ENCODE measurements at regions not wholly inside any gene's neighbourhood (a gene's known extent, or its start where the extent isn't known, plus 50 kb on each side); places are given as distances from the start of the nearest gene placed in this dataset.

GRCh38 chr10:58897236-58897635, 279.2 kb upstream of the PHYHIPL start:
- no peaks in the 10 kb centered on the region for H3K36me3 ChIP-seq (replicated peaks in 1 of 2; ENCODE audit: control insufficient read depth in 2 of 2, insufficient read depth in 2 of 2, low read length in 2 of 2)
- no peak overlapping the region for H3K4me3 ChIP-seq (ENCODE audit: low read length in 2 of 2)
- H3K9me3 ChIP-seq (replicated peaks in 1 of 2; ENCODE audit: control insufficient read depth in 2 of 2, insufficient read depth in 1 of 2, low read depth in 1 of 2, low read length in 2 of 2) = no peaks in the 10 kb centered on the region
- DNase-seq (ENCODE audit: low spot score) = no peak
- H3K4ac ChIP-seq (ENCODE audit: low read length) = no peak overlapping the region
- H2BK5ac ChIP-seq (ENCODE audit: low read length) = no peak overlapping the region
- H3K27me3 ChIP-seq (ENCODE audit: control insufficient read depth in 3 of 3, insufficient read depth in 3 of 3, low read depth in 1 of 3, low read length in 3 of 3) = no peaks in the 10 kb centered on the region
- no peak overlapping the region for H2BK120ac ChIP-seq (ENCODE audit: low read depth, low read length)
- no peak overlapping the region for H2BK15ac ChIP-seq (ENCODE audit: low read length)
- H2AK5ac ChIP-seq (ENCODE audit: low read depth, low read length) = no peak overlapping the region
- H3K23ac ChIP-seq (ENCODE audit: low read depth, low read length, poor library complexity) = no peak overlapping the region
- H3K79me1 ChIP-seq (ENCODE audit: low read depth, low read length) = no peaks in the 10 kb centered on the region
- no peak overlapping the region for H3K18ac ChIP-seq (ENCODE audit: low read length)
- H2BK12ac ChIP-seq (ENCODE audit: low read length) = no peak overlapping the region
- H4K8ac ChIP-seq (ENCODE audit: low read depth, low read length) = no peak overlapping the region
- no peak overlapping the region for H3K4me2 ChIP-seq (ENCODE audit: insufficient read depth, low read length, poor library complexity, severe bottlenecking)
- H3K9ac ChIP-seq (ENCODE audit: low read depth, low read length, poor library complexity) = no peak overlapping the region
- H3K14ac ChIP-seq (ENCODE audit: low read length) = no peak overlapping the region
- H2AFZ ChIP-seq (ENCODE audit: low read length) = no peak overlapping the region
- H4K91ac ChIP-seq (ENCODE audit: low read depth, low read length, poor library complexity) = no peak overlapping the region
- no peaks in the 10 kb centered on the region for H3K4me1 ChIP-seq (ENCODE audit: control insufficient read depth in 2 of 2, insufficient read depth in 1 of 2, low read depth in 1 of 2, low read length in 2 of 2)
- no peak overlapping the region for H3K27ac ChIP-seq (replicated peaks; ENCODE audit: low read length)

- Histone ChIP-seq H2BK15ac (ENCODE audit: low read length) (no peak overlapping the region), H3K79me1 (ENCODE audit: low read depth, low read length) (no peaks in the 10 kb centered on the region), H4K8ac (ENCODE audit: low read depth, low read length) (no peak overlapping the region), H3K27ac (replicated peaks; ENCODE audit: low read length) (no peak overlapping the region), H3K18ac (ENCODE audit: low read length) (no peak overlapping the region), H3K9me3 (replicated peaks in 1 of 2; ENCODE audit: control insufficient read depth in 2 of 2, insufficient read depth in 1 of 2, low read depth in 1 of 2, low read length in 2 of 2) (no peaks in the 10 kb centered on the region), H3K23ac (ENCODE audit: low read depth, low read length, poor library complexity) (no peak overlapping the region), H3K9ac (ENCODE audit: low read depth, low read length, poor library complexity) (no peak overlapping the region), H2AFZ (ENCODE audit: low read length) (no peak overlapping the region), H3K27me3 (ENCODE audit: control insufficient read depth in 3 of 3, insufficient read depth in 3 of 3, low read depth in 1 of 3, low read length in 3 of 3) (no peaks in the 10 kb centered on the region), H2BK120ac (ENCODE audit: low read depth, low read length) (no peak overlapping the region), H2AK5ac (ENCODE audit: low read depth, low read length) (no peak overlapping the region), H4K91ac (ENCODE audit: low read depth, low read length, poor library complexity) (no peak overlapping the region), H3K4me2 (ENCODE audit: insufficient read depth, low read length, poor library complexity, severe bottlenecking) (no peak overlapping the region), H3K4me3 (ENCODE audit: low read length in 2 of 2) (no peak overlapping the region), H2BK12ac (ENCODE audit: low read length) (no peak overlapping the region), H3K4ac (ENCODE audit: low read length) (no peak overlapping the region), H2BK5ac (ENCODE audit: low read length) (no peak overlapping the region), H3K14ac (ENCODE audit: low read length) (no peak overlapping the region), H3K36me3 (replicated peaks in 1 of 2; ENCODE audit: control insufficient read depth in 2 of 2, insufficient read depth in 2 of 2, low read length in 2 of 2) (no peaks in the 10 kb centered on the region), H3K4me1 (ENCODE audit: control insufficient read depth in 2 of 2, insufficient read depth in 1 of 2, low read depth in 1 of 2, low read length in 2 of 2) (no peaks in the 10 kb centered on the region)
- no peak for DNase-seq (ENCODE audit: low spot score)
Measured at GRCh38 chr10:58897708-58898107, 278.7 kb upstream of the PHYHIPL start.

DNA sequence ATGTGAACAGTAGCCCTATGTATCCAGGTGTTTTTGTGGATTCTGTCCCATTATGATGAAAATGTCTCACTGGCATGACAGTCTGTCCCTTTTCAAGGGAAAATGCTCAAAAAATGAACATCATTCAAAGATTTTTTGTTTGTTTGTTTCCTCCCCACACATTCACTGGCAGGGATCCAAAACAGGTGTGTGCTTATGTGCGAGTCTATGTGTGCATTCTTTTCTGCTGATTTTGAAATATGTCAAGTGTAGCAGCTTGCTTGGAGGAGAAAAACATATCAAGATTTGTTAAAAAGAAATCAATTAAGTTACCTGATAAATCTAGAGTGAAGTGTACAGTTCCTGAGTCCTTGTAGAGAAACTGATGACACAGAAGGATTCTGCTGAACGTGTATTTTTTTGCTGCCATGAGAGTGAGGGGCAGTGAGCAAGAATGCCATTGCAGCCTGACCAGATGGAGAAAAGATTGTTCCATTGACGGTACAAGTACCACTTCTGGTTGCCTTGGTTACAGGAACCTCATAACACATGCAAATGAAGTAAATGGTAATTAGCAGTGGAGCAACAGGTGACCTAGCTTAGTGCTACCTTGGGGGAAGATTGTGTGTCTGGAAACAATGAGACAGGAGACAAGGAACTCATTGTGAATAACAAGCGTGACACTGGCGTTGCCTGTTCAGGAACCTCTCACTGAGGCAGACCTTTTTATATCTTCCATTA, 277.4 kb upstream of the PHYHIPL start:
- H2BK5ac ChIP-seq (ENCODE audit: low read length) = no peak overlapping the region
- no peaks in the 10 kb centered on the region for H3K4me1 ChIP-seq (ENCODE audit: control insufficient read depth in 2 of 2, insufficient read depth in 1 of 2, low read depth in 1 of 2, low read length in 2 of 2)
- no peak overlapping the region for H2BK12ac ChIP-seq (ENCODE audit: low read length)
- no peak overlapping the region for H3K14ac ChIP-seq (ENCODE audit: low read length)
- H2AFZ ChIP-seq (ENCODE audit: low read length) = no peak overlapping the region
- WGBS, 2 donors (ENCODE audit: extremely low coverage in 2 of 2, insufficient read length in 2 of 2, insufficient replicate concordance in 1 of 2) = no CpG with 5 or more reads among the region's 5 CpGs
- H3K4me2 ChIP-seq (ENCODE audit: insufficient read depth, low read length, poor library complexity, severe bottlenecking) = no peak overlapping the region
- no peak overlapping the region for H4K91ac ChIP-seq (ENCODE audit: low read depth, low read length, poor library complexity)
- H3K36me3 ChIP-seq (replicated peaks in 1 of 2; ENCODE audit: control insufficient read depth in 2 of 2, insufficient read depth in 2 of 2, low read length in 2 of 2) = no peaks in the 10 kb centered on the region
- H3K4ac ChIP-seq (ENCODE audit: low read length) = no peak overlapping the region
- H3K27ac ChIP-seq (replicated peaks; ENCODE audit: low read length) = no peak overlapping the region
- DNase-seq (ENCODE audit: low spot score) = no peak
- no peaks in the 10 kb centered on the region for H3K79me1 ChIP-seq (ENCODE audit: low read depth, low read length)
- no peak overlapping the region for H3K9ac ChIP-seq (ENCODE audit: low read depth, low read length, poor library complexity)
- no peak overlapping the region for H3K4me3 ChIP-seq (ENCODE audit: low read length in 2 of 2)
- no peak overlapping the region for H2AK5ac ChIP-seq (ENCODE audit: low read depth, low read length)
- no peak overlapping the region for H4K8ac ChIP-seq (ENCODE audit: low read depth, low read length)
- no peak overlapping the region for H3K18ac ChIP-seq (ENCODE audit: low read length)
- no peak overlapping the region for H2BK15ac ChIP-seq (ENCODE audit: low read length)
- no peak overlapping the region for H3K23ac ChIP-seq (ENCODE audit: low read depth, low read length, poor library complexity)
- no peak overlapping the region for H2BK120ac ChIP-seq (ENCODE audit: low read depth, low read length)
- H3K27me3 ChIP-seq (ENCODE audit: control insufficient read depth in 3 of 3, insufficient read depth in 3 of 3, low read depth in 1 of 3, low read length in 3 of 3) = no peaks in the 10 kb centered on the region
- no peaks in the 10 kb centered on the region for H3K9me3 ChIP-seq (replicated peaks in 1 of 2; ENCODE audit: control insufficient read depth in 2 of 2, insufficient read depth in 1 of 2, low read depth in 1 of 2, low read length in 2 of 2)

- H2BK12ac ChIP-seq (ENCODE audit: low read length) = no peak overlapping the region
- H3K27ac ChIP-seq (replicated peaks; ENCODE audit: low read length) = no peak overlapping the region
- H2BK15ac ChIP-seq (ENCODE audit: low read length) = no peak overlapping the region
- no peaks in the 10 kb centered on the region for H3K79me1 ChIP-seq (ENCODE audit: low read depth, low read length)
- no peak overlapping the region for H4K8ac ChIP-seq (ENCODE audit: low read depth, low read length)
- H3K36me3 ChIP-seq (replicated peaks in 1 of 2; ENCODE audit: control insufficient read depth in 2 of 2, insufficient read depth in 2 of 2, low read length in 2 of 2) = no peaks in the 10 kb centered on the region
- H3K4me2 ChIP-seq (ENCODE audit: insufficient read depth, low read length, poor library complexity, severe bottlenecking) = no peak overlapping the region
- H3K4ac ChIP-seq (ENCODE audit: low read length) = no peak overlapping the region
- no peaks in the 10 kb centered on the region for H3K27me3 ChIP-seq (ENCODE audit: control insufficient read depth in 3 of 3, insufficient read depth in 3 of 3, low read depth in 1 of 3, low read length in 3 of 3)
- no peak overlapping the region for H3K18ac ChIP-seq (ENCODE audit: low read length)
- no peak overlapping the region for H2AFZ ChIP-seq (ENCODE audit: low read length)
- no peaks in the 10 kb centered on the region for H3K4me1 ChIP-seq (ENCODE audit: control insufficient read depth in 2 of 2, insufficient read depth in 1 of 2, low read depth in 1 of 2, low read length in 2 of 2)
- no peaks in the 10 kb centered on the region for H3K9me3 ChIP-seq (replicated peaks in 1 of 2; ENCODE audit: control insufficient read depth in 2 of 2, insufficient read depth in 1 of 2, low read depth in 1 of 2, low read length in 2 of 2)
- H2BK120ac ChIP-seq (ENCODE audit: low read depth, low read length) = no peak overlapping the region
- no peak overlapping the region for H4K91ac ChIP-seq (ENCODE audit: low read depth, low read length, poor library complexity)
- H3K23ac ChIP-seq (ENCODE audit: low read depth, low read length, poor library complexity) = no peak overlapping the region
- DNase-seq (ENCODE audit: low spot score) = no peak
- H3K14ac ChIP-seq (ENCODE audit: low read length) = no peak overlapping the region
- H2AK5ac ChIP-seq (ENCODE audit: low read depth, low read length) = no peak overlapping the region
- WGBS, 2 donors (ENCODE audit: extremely low coverage in 2 of 2, insufficient read length in 2 of 2, insufficient replicate concordance in 1 of 2) = no CpG with 5 or more reads among the region's 2 CpGs
- H3K4me3 ChIP-seq (ENCODE audit: low read length in 2 of 2) = no peak overlapping the region
- no peak overlapping the region for H3K9ac ChIP-seq (ENCODE audit: low read depth, low read length, poor library complexity)
- no peak overlapping the region for H2BK5ac ChIP-seq (ENCODE audit: low read length)
Measured at GRCh38 chr10:58901092-58901646, 275.3 kb upstream of the PHYHIPL start.
